ENCODE measurements at regions not wholly inside any gene's neighbourhood (a gene's known extent, or its start where the extent isn't known, plus 50 kb on each side); places are given as distances from the start of the nearest gene placed in this dataset.

GRCh38 chr4:4642496-4643000 is 100.7 kb upstream of the STX18 start:
- H3K36me3 ChIP-seq (ENCODE audit: control insufficient read depth in 2 of 2, extremely low read depth in 1 of 2, insufficient read depth in 2 of 2, low read length in 2 of 2): no peaks in the 10 kb centered on the region
- H3K27ac ChIP-seq (ENCODE audit: insufficient read depth, low read depth, low read length): no peak overlapping the region
- ChIA-PET CTCF (no interaction called here), POLR2A (no interaction called here)
- no peak overlapping the region for H2AFZ ChIP-seq (ENCODE audit: low read depth, low read length)
- H3K9me3 ChIP-seq (replicated peaks; ENCODE audit: control insufficient read depth, insufficient read depth, low read length): no peaks in the 10 kb centered on the region
- TF ChIP-seq JUN (IDR thresholded peaks at IDR 0.05; ENCODE audit: borderline replicate concordance, insufficient read depth, insufficient read length, low read depth) (no peak), MYC (IDR thresholded peaks at IDR 0.05; ENCODE audit: low read depth, low read length) (no peak), EZH2 (IDR thresholded peaks at IDR 0.05; ENCODE audit: borderline replicate concordance, low read depth, low read length, severe bottlenecking) (no peak), FOS (IDR thresholded peaks at IDR 0.05; ENCODE audit: borderline replicate concordance, insufficient read depth, low read length) (no peak), CTCF (IDR thresholded peaks at IDR 0.05; ENCODE audit: extremely low read depth in 1 of 2, insufficient read depth in 1 of 2, low read depth in 1 of 2, low read length in 2 of 2) (no peak), POLR2AphosphoS5 (IDR thresholded peaks at IDR 0.05; ENCODE audit: insufficient read depth, low read depth, low read length) (no peak), GATA2 (IDR thresholded peaks at IDR 0.05; ENCODE audit: insufficient read depth, insufficient read length, low read depth, low read length) (no peak), POLR2A (IDR thresholded peaks at IDR 0.05; ENCODE audit: low read depth, low read length) (no peak), MAX (IDR thresholded peaks at IDR 0.05; ENCODE audit: insufficient read depth, insufficient read length) (no peak)
- FAIRE-seq (no peak), DNase-seq (ENCODE audit: low read depth, low spot score) (no peak)
- no peak overlapping the region for H3K4me3 ChIP-seq (replicated peaks in 1 of 3; ENCODE audit: insufficient read depth in 1 of 3, low read depth in 1 of 3, low read length in 3 of 3)
- H3K9ac ChIP-seq (replicated peaks; ENCODE audit: extremely low read depth, insufficient read depth, low read length): no peak overlapping the region
- no peaks in the 10 kb centered on the region for H3K4me1 ChIP-seq (ENCODE audit: control insufficient read depth, extremely low read depth, insufficient read depth, low read length)
- no peaks in the 10 kb centered on the region for H4K20me1 ChIP-seq (replicated peaks; ENCODE audit: control insufficient read depth, extremely low read depth, insufficient read depth, low read length)
- intact Hi-C loops (cut with micrococcal nuclease) (no loop called here), dilution Hi-C loops (cut with MboI; ENCODE audit: extremely low pct_ligation_motif_present, low sequenced_read_pairs) (no loop called here)
- no TSS peak for BruUV-seq (replicated peaks)
- no peak overlapping the region for H3K4me2 ChIP-seq (ENCODE audit: insufficient read depth, low read length)
- peaks cover 2 to 3% of the 10 kb centered on the region in 2 experiments for H3K27me3 ChIP-seq (ENCODE audit: control insufficient read depth in 2 of 2, insufficient read depth in 2 of 2, low read length in 2 of 2)
- H3K79me2 ChIP-seq (ENCODE audit: control insufficient read depth, insufficient read depth, low read length): no peaks in the 10 kb centered on the region
- no peaks in the 10 kb centered on the region for H3K9me1 ChIP-seq (replicated peaks; ENCODE audit: control insufficient read depth, extremely low read depth, insufficient read depth, low read length)

Data from endothelial cell of umbilical vein (primary cell).